Neuronal stem cell (in vitro differentiated cells): ENCODE measurements at regions not wholly inside any gene's neighbourhood (a gene's known extent, or its start where the extent isn't known, plus 50 kb on each side); places are given as distances from the start of the nearest gene placed in this dataset.

Experiments used
- DNase-seq: peaks from one replicate; pipeline ENCODE4 v3.0.0-alpha.2; 2013; ENCODE audit warnings: low spot score
- H2AFZ ChIP-seq: one replicate; pipeline ENCODE4 v1.6.1; 2013; ENCODE audit warnings: mild to moderate bottlenecking, low read length, inconsistent platforms
- H2AK5ac ChIP-seq: 2 replicates; pipeline ENCODE4 v1.6.1; 2013; ENCODE audit warnings: low read depth, mild to moderate bottlenecking, inconsistent platforms, low read length, moderate library complexity, mixed read lengths
- H2BK120ac ChIP-seq: 2 replicates; pipeline ENCODE4 v1.6.1; 2013; ENCODE audit warnings: low read depth, mild to moderate bottlenecking, inconsistent platforms, low read length, moderate library complexity, mixed read lengths
- H2BK12ac ChIP-seq: one replicate; pipeline ENCODE4 v1.6.1; 2013; ENCODE audit warnings: low read length, inconsistent platforms
- H2BK15ac ChIP-seq: 2 replicates; pipeline ENCODE4 v1.6.1; 2013; ENCODE audit warnings: mild to moderate bottlenecking, low read length, inconsistent platforms, mixed read lengths
- H2BK5ac ChIP-seq: one replicate; pipeline ENCODE4 v1.6.1; 2013; ENCODE audit warnings: inconsistent platforms, mild to moderate bottlenecking, low read length, moderate library complexity
- H3K14ac ChIP-seq: one replicate; pipeline ENCODE4 v1.6.1; 2013; ENCODE audit warnings: low read length, inconsistent platforms
- H3K18ac ChIP-seq: 2 replicates; pipeline ENCODE4 v1.6.1; 2013; ENCODE audit warnings: low read length, inconsistent platforms
- H3K23ac ChIP-seq: 2 replicates; pipeline ENCODE4 v1.6.1; 2013; ENCODE audit warnings: low read depth, mild to moderate bottlenecking, mixed read lengths, low read length, inconsistent platforms; ENCODE audit not compliant: poor library complexity
- H3K27ac ChIP-seq: replicated peaks from 3 replicates; pipeline ENCODE4 v1.5.1; 2013; ENCODE audit warnings: low read length, inconsistent platforms
- H3K27me3 ChIP-seq, 3 experiments: 2 replicates each; pipeline ENCODE4 v1.6.1; 2013; ENCODE audit warnings: low read length in 3 of 3, mild to moderate bottlenecking in 2 of 3, inconsistent platforms in 1 of 3, low read depth in 1 of 3, mixed read lengths in 1 of 3, moderate library complexity in 1 of 3; ENCODE audit not compliant: control insufficient read depth in 3 of 3, insufficient read depth in 3 of 3
- H3K36me3 ChIP-seq, 2 donors: replicated peaks in 1 of 2; 2 replicates each; pipeline ENCODE4 v1.6.1; 2013; ENCODE audit warnings: low read length in 2 of 2; ENCODE audit not compliant: control insufficient read depth in 2 of 2, insufficient read depth in 2 of 2
- H3K4ac ChIP-seq: 2 replicates; pipeline ENCODE4 v1.6.1; 2013; ENCODE audit warnings: inconsistent platforms, mild to moderate bottlenecking, low read length, moderate library complexity
- H3K4me1 ChIP-seq, 2 donors: 1 replicate in 1 of 2; 2 replicates in 1 of 2; pipeline ENCODE4 v1.6.1; 2013; ENCODE audit warnings: low read length in 2 of 2, low read depth in 1 of 2; ENCODE audit not compliant: control insufficient read depth in 2 of 2, insufficient read depth in 1 of 2
- H3K4me2 ChIP-seq: one replicate; pipeline ENCODE4 v1.6.1; 2013; ENCODE audit warnings: mild to moderate bottlenecking, low read length, inconsistent platforms; ENCODE audit not compliant: insufficient read depth, poor library complexity, severe bottlenecking
- H3K4me3 ChIP-seq, 2 donors: 2 replicates each; pipeline ENCODE4 v1.5.1; 2013; ENCODE audit warnings: low read length in 2 of 2, mild to moderate bottlenecking in 2 of 2, inconsistent platforms in 1 of 2, moderate library complexity in 1 of 2
- H3K79me1 ChIP-seq: one replicate; pipeline ENCODE4 v1.6.1; 2013; ENCODE audit warnings: low read depth, mild to moderate bottlenecking, inconsistent platforms, low read length, moderate library complexity
- H3K9ac ChIP-seq: one replicate; pipeline ENCODE4 v1.6.1; 2013; ENCODE audit warnings: mild to moderate bottlenecking, low read depth, low read length, inconsistent platforms; ENCODE audit not compliant: poor library complexity
- H3K9me3 ChIP-seq, 2 donors: replicated peaks in 1 of 2; 2 replicates each; pipeline versions ENCODE3 to v1.6.1; 2013; ENCODE audit warnings: low read length in 2 of 2, mild to moderate bottlenecking in 2 of 2, inconsistent platforms in 1 of 2, low read depth in 1 of 2, mixed read lengths in 1 of 2, moderate library complexity in 1 of 2; ENCODE audit not compliant: control insufficient read depth in 2 of 2, insufficient read depth in 1 of 2
- H4K8ac ChIP-seq: one replicate; pipeline ENCODE4 v1.6.1; 2013; ENCODE audit warnings: low read depth, mild to moderate bottlenecking, inconsistent platforms, low read length, moderate library complexity
- H4K91ac ChIP-seq: one replicate; pipeline ENCODE4 v1.6.1; 2013; ENCODE audit warnings: low read length, low read depth, mild to moderate bottlenecking, inconsistent platforms; ENCODE audit not compliant: poor library complexity
- WGBS, 2 donors: extraction: QIAGEN DNeasy Blood & Tissue Kit; methylation state at CpG; one replicate each; pipeline ENCODE4 v1.1.7; 2013; ENCODE audit warnings: missing lambda C conversion rate in 2 of 2, mixed read lengths in 1 of 2; ENCODE audit not compliant: insufficient read length in 2 of 2, insufficient replicate concordance in 1 of 2; ENCODE audit errors: extremely low coverage in 2 of 2; 5-methylcytosine and 5-hydroxymethylcytosine counted together

DNA sequence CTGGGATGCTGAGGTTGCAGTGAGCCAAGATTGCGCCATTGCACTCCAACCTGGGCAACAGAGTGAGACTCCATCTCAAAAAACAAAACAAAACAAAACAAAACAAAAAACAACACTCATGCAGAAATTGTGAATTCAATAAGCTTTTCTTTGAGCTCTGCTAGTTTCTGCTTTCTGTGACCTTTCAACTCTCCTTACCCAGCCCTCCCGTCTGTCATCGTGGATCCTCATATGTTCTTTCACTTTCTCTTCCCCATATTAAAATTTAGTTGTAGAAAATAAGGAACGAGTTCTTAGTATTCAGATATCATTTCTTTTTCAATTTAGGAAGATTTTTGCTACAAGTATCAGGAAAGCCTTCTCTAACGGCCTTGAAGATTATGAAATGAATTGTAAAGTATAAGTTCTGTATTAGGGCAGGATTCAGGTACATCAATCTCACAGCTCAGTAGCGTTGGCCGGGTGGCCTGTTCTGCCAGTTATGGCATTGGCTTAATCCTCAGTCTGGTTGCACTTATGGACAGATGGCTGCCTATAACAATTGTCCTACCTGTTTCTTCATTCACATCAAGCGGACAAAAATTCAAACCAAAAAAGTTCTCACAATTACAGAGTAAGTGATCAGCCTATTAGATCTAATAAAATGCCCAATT lies 1167.0 kb downstream of the SORCS3 start:
- Histone ChIP-seq H3K9ac (no peak overlapping the region), H2BK15ac (no peak overlapping the region), H2BK12ac (no peak overlapping the region), H4K91ac (no peak overlapping the region), H3K9me3 (no peaks in the 10 kb centered on the region), H3K27me3 (no peaks in the 10 kb centered on the region), H2BK5ac (no peak overlapping the region), H3K27ac (no peak overlapping the region), H3K79me1 (no peaks in the 10 kb centered on the region), H3K14ac (no peak overlapping the region), H4K8ac (no peak overlapping the region), H3K18ac (no peak overlapping the region), H3K4me2 (no peak overlapping the region), H3K23ac (no peak overlapping the region), H2BK120ac (no peak overlapping the region), H2AK5ac (no peak overlapping the region), H3K4me3 (no peak overlapping the region), H3K4me1 (peaks cover 0 to 5% of the 10 kb centered on the region in 2 donors), H2AFZ (no peak overlapping the region), H3K4ac (no peak overlapping the region), H3K36me3 (no peaks in the 10 kb centered on the region)
- WGBS, 2 donors: no CpG with 5 or more reads among the region's 8 CpGs
- DNase-seq: no peak

DNA sequence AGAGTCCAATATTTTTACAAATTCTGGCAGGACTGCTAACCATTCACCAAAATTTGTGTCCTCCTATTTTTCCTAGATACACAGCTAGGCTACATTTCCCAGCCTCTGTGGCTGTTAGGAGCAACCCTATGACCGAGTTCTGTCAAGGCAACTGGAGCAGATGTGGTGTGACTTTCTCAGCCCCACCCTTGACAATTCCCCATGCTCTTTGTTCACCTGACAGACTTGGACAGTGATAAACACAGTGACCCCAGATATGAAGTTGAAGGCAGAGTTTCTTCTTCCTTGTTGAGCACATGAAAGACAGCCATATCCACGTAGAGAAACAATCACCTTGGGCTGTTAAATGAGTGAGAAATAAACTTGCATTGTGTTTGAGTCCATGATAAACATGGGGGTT lies 1162.1 kb downstream of the SORCS3 start:
- no CpG with 5 or more reads among the region's 2 CpGs for WGBS, 2 donors

DNA sequence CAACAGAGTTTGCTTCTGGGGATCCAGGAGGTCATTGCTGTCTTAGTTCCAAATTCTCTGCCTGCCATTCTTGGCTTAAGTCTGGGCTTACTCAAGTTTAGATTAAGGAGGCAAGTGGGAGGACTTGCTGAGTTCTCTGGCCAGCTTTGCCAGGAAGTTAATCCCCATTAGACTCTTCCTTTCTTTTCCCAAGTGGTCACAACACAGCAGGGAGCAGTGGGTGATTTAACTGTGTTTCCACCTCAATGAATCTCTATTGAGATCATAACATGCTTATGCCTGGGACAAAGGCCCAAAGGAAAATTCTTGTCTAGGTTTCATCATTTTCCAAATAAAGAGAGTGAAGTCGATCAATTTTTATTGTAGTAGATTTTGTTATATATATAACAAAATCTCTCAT lies 1159.6 kb downstream of the SORCS3 start:
- WGBS, 2 donors: no CpG with 5 or more reads among the region's 1 CpG

More for the DNA sequence above, 1162.1 kb downstream of the SORCS3 start:
- H2BK12ac ChIP-seq: no peak overlapping the region
- H2BK15ac ChIP-seq: no peak overlapping the region
- H3K27ac ChIP-seq: no peak overlapping the region
- no peak overlapping the region for H4K91ac ChIP-seq
- no peak overlapping the region for H3K18ac ChIP-seq
- H2AK5ac ChIP-seq: no peak overlapping the region
- H3K14ac ChIP-seq: no peak overlapping the region
- H3K4me1 ChIP-seq: peaks cover 0 to under 1% of the 10 kb centered on the region in 2 donors
- no peaks in the 10 kb centered on the region for H3K36me3 ChIP-seq
- H4K8ac ChIP-seq: no peak overlapping the region
- no peak overlapping the region for H3K9ac ChIP-seq
- no peak overlapping the region for H3K23ac ChIP-seq
- H3K27me3 ChIP-seq: no peaks in the 10 kb centered on the region
- H2BK120ac ChIP-seq: no peak overlapping the region
- no peaks in the 10 kb centered on the region for H3K79me1 ChIP-seq
- no peak overlapping the region for H3K4me2 ChIP-seq
- H3K4ac ChIP-seq: no peak overlapping the region
- no peaks in the 10 kb centered on the region for H3K9me3 ChIP-seq
- no peak overlapping the region for H2AFZ ChIP-seq
- DNase-seq: no peak
- no peak overlapping the region for H2BK5ac ChIP-seq
- H3K4me3 ChIP-seq: no peak overlapping the region

DNA sequence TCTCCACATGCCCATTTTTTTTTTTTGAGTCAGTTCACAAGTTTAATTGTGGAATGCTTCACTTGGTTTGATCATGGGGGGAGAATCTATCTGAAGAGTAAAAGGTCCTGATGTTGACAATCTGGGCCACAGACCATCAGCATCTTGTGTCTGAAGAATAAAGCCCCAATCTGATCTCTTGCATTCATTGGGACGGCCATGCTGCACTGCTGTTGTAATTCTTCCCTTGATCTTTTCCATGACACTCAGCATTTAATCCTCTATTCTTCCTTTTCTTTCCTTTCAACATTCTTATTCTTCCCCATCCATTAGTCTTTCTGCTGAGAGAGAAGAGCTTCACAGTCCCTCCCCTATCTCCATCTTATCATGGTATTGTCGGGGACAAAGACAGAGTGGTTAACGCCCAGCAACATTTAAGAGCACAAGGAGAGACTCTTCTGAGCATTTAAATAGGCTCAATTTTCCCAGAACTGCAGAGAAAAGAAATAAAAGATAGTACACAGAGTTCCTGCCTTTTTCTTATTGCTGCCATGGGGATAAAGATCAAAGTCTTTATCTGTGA lies 1157.3 kb downstream of the SORCS3 start:
- Histone ChIP-seq H2BK120ac (no peak overlapping the region), H3K4me3 (no peak overlapping the region), H3K27ac (no peak overlapping the region), H2AK5ac (no peak overlapping the region), H3K4me1 (peaks cover 0 to 3% of the 10 kb centered on the region in 2 donors), H3K4me2 (no peak overlapping the region), H4K91ac (no peak overlapping the region), H2BK15ac (no peak overlapping the region), H4K8ac (no peak overlapping the region), H3K36me3 (no peaks in the 10 kb centered on the region), H3K14ac (no peak overlapping the region), H3K9me3 (no peaks in the 10 kb centered on the region), H2AFZ (no peak overlapping the region), H3K4ac (no peak overlapping the region), H3K23ac (no peak overlapping the region), H3K9ac (no peak overlapping the region), H2BK12ac (no peak overlapping the region), H3K27me3 (no peaks in the 10 kb centered on the region), H3K18ac (no peak overlapping the region), H2BK5ac (no peak overlapping the region), H3K79me1 (no peaks in the 10 kb centered on the region)
- WGBS, 2 donors: no CpG with 5 or more reads among the region's 3 CpGs
- no peak for DNase-seq

More for the DNA sequence above, 1159.6 kb downstream of the SORCS3 start:
- Histone ChIP-seq H2BK120ac (no peak overlapping the region), H2AFZ (no peak overlapping the region), H3K23ac (no peak overlapping the region), H3K36me3 (no peaks in the 10 kb centered on the region), H2AK5ac (no peak overlapping the region), H2BK12ac (no peak overlapping the region), H3K14ac (no peak overlapping the region), H2BK15ac (no peak overlapping the region), H4K91ac (no peak overlapping the region), H3K18ac (no peak overlapping the region), H3K79me1 (no peaks in the 10 kb centered on the region), H3K9me3 (no peaks in the 10 kb centered on the region), H3K27ac (no peak overlapping the region), H3K4me3 (no peak overlapping the region), H4K8ac (no peak overlapping the region), H2BK5ac (no peak overlapping the region), H3K4me2 (no peak overlapping the region), H3K9ac (no peak overlapping the region), H3K4me1 (peaks cover 0 to 3% of the 10 kb centered on the region in 2 donors), H3K27me3 (no peaks in the 10 kb centered on the region), H3K4ac (no peak overlapping the region)
- no peak for DNase-seq
